ENCODE measurements at regions not wholly inside any gene's neighbourhood (a gene's known extent, or its start where the extent isn't known, plus 50 kb on each side); places are given as distances from the start of the nearest gene placed in this dataset.

GRCh38 chr7:79877874-79878465 lies 256.7 kb upstream of the GNAI1 start:
- in situ Hi-C loops (cut with HindIII; ENCODE audit: low sequenced_read_pairs), result no loop called here

GRCh38 chr7:79876848-79877252 lies 257.8 kb upstream of the GNAI1 start:
- in situ Hi-C loops (cut with HindIII; ENCODE audit: low sequenced_read_pairs), result no loop called here

DNA sequence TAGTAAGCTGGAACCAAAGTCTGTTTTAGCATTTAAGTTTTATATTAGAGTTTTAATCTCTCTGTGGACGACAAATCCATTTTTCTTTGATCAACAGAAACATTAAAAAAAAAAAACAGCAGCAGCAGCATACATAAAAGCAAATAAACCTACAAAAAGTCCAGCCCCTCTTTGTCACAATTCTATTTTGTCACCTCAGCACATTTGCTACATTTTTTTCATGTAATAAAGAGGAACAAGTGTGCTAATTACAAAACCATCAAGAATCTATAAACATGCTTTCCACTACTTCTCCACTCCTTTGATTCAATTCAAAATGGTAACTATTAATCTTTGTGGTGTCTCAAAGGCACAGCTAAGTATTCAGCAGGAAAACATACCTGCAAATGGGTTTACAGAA lies 259.8 kb upstream of the GNAI1 start:
- in situ Hi-C loops (cut with HindIII; ENCODE audit: low sequenced_read_pairs), result no loop called here

- in situ Hi-C loops (cut with HindIII; ENCODE audit: low sequenced_read_pairs), result no loop called here
These were observed 262.5 kb upstream of the GNAI1 start for GRCh38 chr7:79872176-79872575.

GRCh38 chr7:79868010-79868409 lies 266.6 kb upstream of the GNAI1 start:
- in situ Hi-C loops (cut with HindIII; ENCODE audit: low sequenced_read_pairs), result no loop called here

GRCh38 chr7:79862447-79863210 lies 272.0 kb upstream of the GNAI1 start:
- in situ Hi-C loops (cut with HindIII; ENCODE audit: low sequenced_read_pairs), result no loop called here

DNA sequence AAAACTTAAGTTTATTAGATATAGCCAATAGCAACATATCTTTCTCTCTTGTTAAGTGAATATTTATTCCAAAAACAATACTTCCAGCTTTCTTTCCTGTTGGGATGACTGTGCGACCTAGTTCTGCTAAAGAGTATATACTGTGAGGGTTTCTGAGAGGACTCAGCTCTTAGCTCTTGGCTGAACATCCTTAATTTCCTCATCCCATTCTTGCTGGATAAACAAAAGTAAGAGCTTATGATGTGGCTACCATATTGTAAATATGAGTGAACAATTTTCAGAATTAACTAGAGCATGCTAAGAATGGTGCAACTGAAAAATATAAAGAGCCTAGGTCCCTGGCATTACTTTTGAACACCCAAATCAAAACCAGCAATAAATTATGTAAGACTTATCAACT lies 279.5 kb upstream of the GNAI1 start:
- in situ Hi-C loops (cut with HindIII; ENCODE audit: low sequenced_read_pairs), result no loop called here

- in situ Hi-C loops (cut with HindIII; ENCODE audit: low sequenced_read_pairs), result no loop called here
These were observed 280.0 kb upstream of the GNAI1 start for GRCh38 chr7:79854621-79855020.

DNA sequence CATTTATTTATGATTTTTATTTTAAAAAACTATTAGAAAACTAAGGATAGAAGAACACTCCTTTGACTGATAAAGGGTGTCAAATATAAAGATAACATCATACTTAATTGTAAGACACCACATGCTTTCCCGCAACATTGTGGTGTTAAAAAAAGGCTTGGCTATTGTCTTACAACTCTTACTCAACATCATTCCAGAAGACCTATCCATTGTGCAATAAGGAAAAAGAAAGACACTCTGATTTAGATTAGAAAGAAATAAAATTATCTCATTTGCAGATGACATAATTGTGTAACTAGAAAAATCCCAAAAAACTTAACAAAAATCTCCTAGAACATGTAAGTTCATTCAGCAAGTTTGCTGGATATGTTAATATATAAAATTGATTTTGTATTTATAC lies 296.7 kb upstream of the GNAI1 start:
- in situ Hi-C loops (cut with HindIII; ENCODE audit: low sequenced_read_pairs), result no loop called here

GRCh38 chr7:79833616-79834015 lies 301.0 kb upstream of the GNAI1 start:
- in situ Hi-C loops (cut with HindIII; ENCODE audit: low sequenced_read_pairs), result no loop called here

GRCh38 chr7:79828866-79829265 lies 305.8 kb upstream of the GNAI1 start:
- in situ Hi-C loops (cut with HindIII; ENCODE audit: low sequenced_read_pairs), result no loop called here

DNA sequence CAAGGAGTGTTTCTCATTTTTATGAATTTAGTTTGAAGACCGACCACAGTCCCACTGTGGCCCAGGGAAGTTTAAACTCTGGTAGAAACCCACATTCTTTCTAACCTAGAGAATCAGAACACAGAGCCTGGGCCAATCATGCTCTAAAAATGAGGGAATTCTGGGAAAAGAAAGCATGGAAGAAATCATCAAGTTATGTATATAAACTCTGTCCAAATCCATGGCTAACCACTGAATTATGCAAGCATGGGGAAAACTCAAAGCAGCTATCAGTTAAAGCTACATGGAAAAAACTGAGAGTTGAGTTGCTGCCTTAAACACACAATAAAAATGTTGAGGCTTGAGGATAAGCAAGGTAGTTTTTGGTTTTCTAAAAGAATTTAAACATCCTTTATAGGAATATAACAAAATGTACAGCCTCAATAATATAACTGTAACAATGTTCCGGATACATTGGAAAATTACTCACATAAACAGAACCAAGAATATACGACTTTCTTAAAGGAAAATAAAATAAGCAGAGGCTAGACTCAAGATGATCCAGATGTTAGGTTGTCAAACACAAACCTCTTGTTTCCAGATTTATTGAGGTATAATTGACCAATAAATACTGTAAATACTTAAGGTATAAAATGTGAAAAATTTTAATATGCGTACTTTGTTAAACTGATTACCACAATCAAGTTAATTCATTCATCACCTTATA lies 311.2 kb upstream of the GNAI1 start:
- in situ Hi-C loops (cut with HindIII; ENCODE audit: low sequenced_read_pairs), result no loop called here

GRCh38 chr7:79822620-79823240 lies 311.9 kb upstream of the GNAI1 start:
- in situ Hi-C loops (cut with HindIII; ENCODE audit: low sequenced_read_pairs), result no loop called here

GRCh38 chr7:79820387-79820786 lies 314.2 kb upstream of the GNAI1 start:
- in situ Hi-C loops (cut with HindIII; ENCODE audit: low sequenced_read_pairs), result no loop called here

GRCh38 chr7:79810916-79811315 lies 323.7 kb upstream of the GNAI1 start:
- in situ Hi-C loops (cut with HindIII; ENCODE audit: low sequenced_read_pairs), result no loop called here

- in situ Hi-C loops (cut with HindIII; ENCODE audit: low sequenced_read_pairs), result no loop called here
These were observed 328.4 kb upstream of the GNAI1 start for GRCh38 chr7:79806161-79806734.

DNA sequence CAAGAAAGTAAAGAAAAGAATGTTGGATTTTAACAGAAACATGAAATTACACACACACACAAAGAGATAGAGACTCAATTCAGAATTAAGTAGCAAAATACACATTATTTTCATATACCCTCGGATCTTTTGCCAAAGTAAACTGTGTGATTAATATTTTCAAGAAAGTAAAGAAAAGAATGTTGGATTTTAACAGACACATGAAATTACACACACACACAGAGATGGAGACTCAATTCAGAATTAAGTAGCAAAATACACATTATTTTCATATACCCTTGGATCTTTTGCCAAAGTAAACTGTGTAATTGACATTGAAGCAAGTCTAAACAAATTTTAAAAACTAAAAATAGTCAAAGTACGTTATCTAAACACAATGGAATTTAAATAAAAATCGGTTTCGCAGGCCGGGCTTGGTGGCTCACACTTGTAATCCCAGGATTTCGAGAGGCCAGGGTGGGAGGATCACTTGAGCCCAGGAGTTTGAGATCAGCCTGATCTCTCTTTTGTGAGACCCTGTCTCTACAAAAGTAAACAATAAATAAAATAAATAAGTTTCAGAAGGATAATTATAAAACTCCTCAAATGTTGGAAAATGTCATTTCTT lies 337.3 kb upstream of the MAGI2 start:
- in situ Hi-C loops (cut with HindIII; ENCODE audit: low sequenced_read_pairs), result no loop called here

DNA sequence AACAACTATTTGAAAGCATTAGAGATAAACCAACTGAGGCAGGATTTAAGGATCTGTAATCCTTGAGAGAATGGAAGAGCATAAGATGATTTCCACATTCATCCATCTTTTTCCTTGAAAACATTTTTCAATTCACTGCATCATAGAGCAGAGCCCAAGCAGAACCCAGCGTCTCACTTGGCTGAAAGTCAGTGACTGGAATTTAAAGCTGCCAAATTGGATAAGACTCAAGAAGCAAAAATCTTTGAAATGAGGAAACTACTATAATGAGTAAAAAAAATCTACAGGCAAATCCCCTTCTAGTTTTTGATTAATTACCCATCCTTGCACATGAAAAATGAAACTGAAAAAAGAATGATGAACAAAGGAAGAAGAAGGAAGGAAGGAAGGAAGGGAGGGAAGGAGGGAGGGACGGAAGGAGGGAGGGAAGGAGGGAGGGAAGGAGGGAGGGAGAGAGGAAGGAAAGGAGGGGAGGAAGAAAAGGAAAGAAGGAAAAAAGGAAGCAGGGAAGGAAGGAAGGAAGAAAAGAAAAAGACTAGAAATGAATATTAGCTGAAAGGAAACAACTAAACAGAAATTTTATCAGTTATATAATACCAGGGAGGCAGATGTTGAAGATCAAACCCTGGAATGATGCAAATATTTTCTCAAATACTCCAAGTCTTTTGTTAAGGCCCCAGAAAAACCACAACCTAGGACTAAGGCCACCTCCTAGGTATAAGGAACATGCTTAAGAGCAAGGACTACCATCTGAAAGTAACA lies 336.3 kb upstream of the MAGI2 start:
- in situ Hi-C loops (cut with HindIII; ENCODE audit: low sequenced_read_pairs), result no loop called here

DNA sequence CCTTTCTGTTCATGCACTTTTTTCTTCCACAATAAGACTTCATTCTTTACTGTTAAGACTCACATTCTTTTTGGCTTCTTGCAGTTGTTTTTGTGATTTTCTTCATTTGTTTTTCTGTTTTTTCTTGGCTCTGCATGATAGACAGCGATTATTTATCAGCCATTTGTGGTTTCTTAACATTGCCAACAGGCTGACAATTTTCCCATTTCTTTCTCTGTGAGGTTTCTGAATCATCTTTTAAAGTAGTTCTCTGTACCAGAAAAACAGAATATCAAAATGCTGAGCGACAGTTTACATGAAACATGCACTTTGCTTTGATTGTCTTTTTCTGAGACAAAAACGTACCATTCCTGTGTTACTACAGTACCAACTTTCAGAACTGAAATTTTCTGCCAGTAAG lies 334.2 kb upstream of the MAGI2 start:
- in situ Hi-C loops (cut with HindIII; ENCODE audit: low sequenced_read_pairs), result no loop called here

DNA sequence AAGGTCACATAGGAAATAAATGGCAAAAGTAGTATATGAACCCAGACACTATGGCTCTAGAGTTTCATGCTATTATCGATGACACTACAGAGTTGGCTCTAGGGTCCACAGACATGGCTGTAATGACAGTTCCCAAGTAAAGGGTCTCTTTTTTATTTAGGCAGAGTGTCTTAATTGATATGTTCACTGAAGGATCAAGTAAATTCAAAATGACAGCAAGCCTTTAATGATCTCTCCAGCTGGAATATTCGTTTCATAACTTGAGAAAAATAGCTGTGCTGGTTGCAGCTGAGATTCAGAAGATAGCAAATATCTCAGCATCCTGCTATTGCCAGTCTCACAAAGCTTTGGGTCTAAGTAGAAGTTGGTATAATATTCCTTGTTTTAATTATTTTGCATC lies 333.6 kb upstream of the MAGI2 start:
- in situ Hi-C loops (cut with HindIII; ENCODE audit: low sequenced_read_pairs), result no loop called here

Data from endothelial cell of hepatic sinusoid (primary cell).